D721Med (cell line): ENCODE measurements at regions not wholly inside any gene's neighbourhood (a gene's known extent, or its start where the extent isn't known, plus 50 kb on each side); places are given as distances from the start of the nearest gene placed in this dataset.

Experiments
- DNase-seq: peaks from one replicate; pipeline ENCODE4 v3.0.0; 2011; ENCODE audit warnings: low spot score; ENCODE audit not compliant: insufficient read length
- FAIRE-seq: peaks from 2 replicates; lab custom pipeline; 2011; peaks lifted over from hg19 to GRCh38; lab: Jason Lieb, UNC
- CTCF ChIP-seq: IDR thresholded peaks from 2 replicates; pipeline ENCODE4 v1.5.1; 2012; ENCODE audit warnings: mild to moderate bottlenecking, control low read depth; ENCODE audit not compliant: insufficient read depth; ENCODE audit errors: missing control alignments

- no peak for TF ChIP-seq CTCF
- DNase-seq (no peak), FAIRE-seq (no peak)
Measured at GRCh38 chr3:104672331-104672730, 694.4 kb upstream of the ALCAM start.

GRCh38 chr3:104673981-104674380 lies 692.7 kb upstream of the ALCAM start:
- DNase-seq, result no peak
- TF ChIP-seq CTCF, result no peak
- no peak for FAIRE-seq

- no peak for DNase-seq
- FAIRE-seq, result no peak
Measured at GRCh38 chr3:104676241-104676640, 690.5 kb upstream of the ALCAM start.

GRCh38 chr3:104677932-104678331 lies 688.8 kb upstream of the ALCAM start:
- FAIRE-seq, result no peak
- TF ChIP-seq CTCF, result no peak
- DNase-seq, result no peak

More at GRCh38 chr3:104676241-104676640, 690.5 kb upstream of the ALCAM start:
- TF ChIP-seq CTCF, result no peak

GRCh38 chr3:104685492-104685891 lies 681.2 kb upstream of the ALCAM start:
- DNase-seq (no peak), FAIRE-seq (no peak)
- no peak for TF ChIP-seq CTCF

GRCh38 chr3:104687362-104687761 lies 679.3 kb upstream of the ALCAM start:
- DNase-seq (no peak), FAIRE-seq (no peak)
- TF ChIP-seq CTCF, result no peak

GRCh38 chr3:104696470-104696869 lies 670.2 kb upstream of the ALCAM start:
- FAIRE-seq, result no peak
- DNase-seq, result no peak

More at GRCh38 chr3:104696470-104696869, 670.2 kb upstream of the ALCAM start:
- TF ChIP-seq CTCF, result no peak
